IMR-90 (cell line): ENCODE measurements at regions not wholly inside any gene's neighbourhood (a gene's known extent, or its start where the extent isn't known, plus 50 kb on each side); places are given as distances from the start of the nearest gene placed in this dataset.

Experiments
- CTCF ChIP-seq: conservative IDR thresholded peaks from 2 replicates; pipeline ENCODE4 v1.5.1; 2012; ENCODE audit warnings: mild to moderate bottlenecking, low read depth, low read length, improper control_type of control experiment
- ELK1 ChIP-seq: fragments of 150-350 bp; IDR thresholded peaks from 2 replicates; pipeline ENCODE4 v1.6.1; 2016; ENCODE audit warnings: low read depth, mild to moderate bottlenecking, low read length, moderate library complexity, borderline replicate concordance
- USF2 ChIP-seq: fragments of 150-350 bp; IDR thresholded peaks from 2 replicates; pipeline ENCODE4 v1.6.1; 2017; ENCODE audit warnings: mild to moderate bottlenecking, antibody characterized with exemption, low read length, low read depth

- TF ChIP-seq CTCF (no peak), ELK1 (no peak), USF2 (no peak)
Observed at GRCh38 chr2:41267929-41268659, 779.7 kb upstream of the PKDCC start.
